Glutamatergic neuron (in vitro differentiated cells): ENCODE measurements at regions not wholly inside any gene's neighbourhood (a gene's known extent, or its start where the extent isn't known, plus 50 kb on each side); places are given as distances from the start of the nearest gene placed in this dataset.
A peak's percentile ranks its signal among the peaks of the same experiment; 100 is the strongest.

Experiments used
- DNase-seq: peaks from one replicate; pipeline ENCODE4 v3.0.0; 2022
- H3K27ac Mint-ChIP-seq: one replicate; pipeline ENCODE4 v1.8.0; 2020; ENCODE audit warnings: mild to moderate bottlenecking, mixed read lengths, inconsistent platforms; ENCODE audit not compliant: unreplicated experiment
- H3K27me3 Mint-ChIP-seq: one replicate; pipeline ENCODE4 v1.8.0; 2020; ENCODE audit warnings: mild to moderate bottlenecking, moderate library complexity, mixed read lengths, inconsistent platforms; ENCODE audit not compliant: unreplicated experiment
- H3K36me3 Mint-ChIP-seq: one replicate; pipeline ENCODE4 v1.8.0; 2020; ENCODE audit warnings: mild to moderate bottlenecking, mixed read lengths, inconsistent platforms; ENCODE audit not compliant: unreplicated experiment
- H3K4me1 Mint-ChIP-seq: one replicate; pipeline ENCODE4 v1.8.0; 2020; ENCODE audit warnings: mild to moderate bottlenecking, low read depth, mixed read lengths, inconsistent platforms; ENCODE audit not compliant: unreplicated experiment
- H3K4me3 Mint-ChIP-seq: one replicate; pipeline ENCODE4 v1.8.0; 2020; ENCODE audit warnings: mild to moderate bottlenecking, mixed read lengths, inconsistent platforms; ENCODE audit not compliant: unreplicated experiment
- H3K9me3 Mint-ChIP-seq: one replicate; pipeline ENCODE4 v1.8.0; 2020; ENCODE audit warnings: mild to moderate bottlenecking, moderate library complexity, mixed read lengths, inconsistent platforms; ENCODE audit not compliant: unreplicated experiment
- CTCF ChIP-seq: fragments of 200-600 bp; sonication (generic); IDR thresholded peaks from one replicate; pipeline ENCODE4 v1.5.0; 2021; ENCODE audit not compliant: partially characterized antibody, unreplicated experiment

- no peaks in the 10 kb centered on the region for H3K36me3 Mint-ChIP-seq
- TF ChIP-seq CTCF = no peak
- H3K27me3 Mint-ChIP-seq = peaks cover 1% of the 10 kb centered on the region
- no peak for DNase-seq
- H3K27ac Mint-ChIP-seq = no peak overlapping the region
- H3K9me3 Mint-ChIP-seq = peaks cover 6% of the 10 kb centered on the region
- H3K4me1 Mint-ChIP-seq = peaks cover 29% of the 10 kb centered on the region
- H3K4me3 Mint-ChIP-seq = no peak overlapping the region
These were observed 154.7 kb downstream of the DACT1 start for GRCh38 chr14:58792416-58792815.

GRCh38 chr14:58793131-58793740, 155.5 kb downstream of the DACT1 start:
- no peak for DNase-seq
- peaks cover 1% of the 10 kb centered on the region for H3K27me3 Mint-ChIP-seq
- no peak overlapping the region for H3K4me3 Mint-ChIP-seq
- TF ChIP-seq CTCF = no peak
- peaks cover 31% of the 10 kb centered on the region for H3K4me1 Mint-ChIP-seq
- no peak overlapping the region for H3K27ac Mint-ChIP-seq
- H3K36me3 Mint-ChIP-seq = no peaks in the 10 kb centered on the region
- peaks cover 6% of the 10 kb centered on the region for H3K9me3 Mint-ChIP-seq

DNA sequence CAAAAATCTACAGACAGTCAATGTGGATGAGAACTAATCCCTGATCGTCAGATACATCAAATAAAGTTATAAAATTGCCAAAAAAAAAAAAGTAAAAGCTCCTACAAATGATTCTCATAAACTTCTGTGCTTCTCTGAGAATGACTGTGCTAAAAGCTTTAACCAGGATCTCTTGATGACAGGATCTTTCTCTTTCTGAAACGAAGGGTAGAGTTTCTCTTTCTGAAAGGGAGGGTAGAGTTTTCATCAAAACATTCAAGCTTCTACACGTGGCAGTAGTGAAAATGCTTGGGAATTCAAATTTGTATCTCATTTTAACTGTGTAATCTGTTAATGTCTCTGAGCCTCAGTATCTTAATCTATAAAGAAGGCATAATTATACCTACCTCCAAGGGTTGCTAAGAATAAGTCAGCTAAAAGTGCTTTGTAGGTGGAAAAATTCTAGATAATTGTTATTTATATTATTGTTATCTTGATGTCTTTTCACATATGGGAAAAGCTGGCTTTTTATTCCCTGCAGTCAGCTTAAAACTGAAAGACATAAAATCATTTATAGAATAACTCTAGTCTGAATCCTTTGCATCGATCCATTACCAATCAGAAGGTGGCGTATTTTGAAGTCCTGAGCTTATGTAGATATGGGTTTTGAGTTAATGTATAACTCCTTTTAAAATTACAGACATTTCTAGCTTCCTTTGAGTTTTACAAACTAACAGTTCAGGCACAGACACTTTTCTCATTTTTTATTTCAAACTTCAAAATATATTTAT, 157.4 kb downstream of the DACT1 start:
- H3K9me3 Mint-ChIP-seq = peaks cover 6% of the 10 kb centered on the region
- H3K27me3 Mint-ChIP-seq = peaks cover 1% of the 10 kb centered on the region
- no peak for DNase-seq
- peaks cover 24% of the 10 kb centered on the region for H3K4me1 Mint-ChIP-seq
- no peak for TF ChIP-seq CTCF
- no peak overlapping the region for H3K4me3 Mint-ChIP-seq
- H3K27ac Mint-ChIP-seq = no peak overlapping the region
- H3K36me3 Mint-ChIP-seq = no peaks in the 10 kb centered on the region

GRCh38 chr14:58796242-58797009, 158.7 kb downstream of the DACT1 start:
- H3K36me3 Mint-ChIP-seq = no peaks in the 10 kb centered on the region
- H3K9me3 Mint-ChIP-seq = peaks cover 2% of the 10 kb centered on the region
- H3K27me3 Mint-ChIP-seq = peaks cover 1% of the 10 kb centered on the region
- no peak for DNase-seq
- peaks cover 24% of the 10 kb centered on the region for H3K4me1 Mint-ChIP-seq
- H3K27ac Mint-ChIP-seq = peak overlapping the region; percentile 13
- H3K4me3 Mint-ChIP-seq = no peak overlapping the region
- no peak for TF ChIP-seq CTCF

- H3K27ac Mint-ChIP-seq = peak overlapping the region; percentile 13
- H3K27me3 Mint-ChIP-seq = no peaks in the 10 kb centered on the region
- TF ChIP-seq CTCF = no peak
- peaks cover 22% of the 10 kb centered on the region for H3K4me1 Mint-ChIP-seq
- H3K36me3 Mint-ChIP-seq = no peaks in the 10 kb centered on the region
- no peak overlapping the region for H3K4me3 Mint-ChIP-seq
- peaks cover under 1% of the 10 kb centered on the region for H3K9me3 Mint-ChIP-seq
- DNase-seq = no peak
These were observed 159.3 kb downstream of the DACT1 start for GRCh38 chr14:58797010-58797429.
